ENCODE measurements at regions not wholly inside any gene's neighbourhood (a gene's known extent, or its start where the extent isn't known, plus 50 kb on each side); places are given as distances from the start of the nearest gene placed in this dataset.

- TF ChIP-seq CTCF (conservative IDR thresholded peaks at IDR 0.05) (no peak), ZFX (IDR thresholded peaks at IDR 0.05) (no peak)
Observed at GRCh38 chr1:232743999-232744398, 61.2 kb upstream of the MAP10 start.

All from C4-2B (cell line).